IMR-90 (cell line): ENCODE measurements at regions not wholly inside any gene's neighbourhood (a gene's known extent, or its start where the extent isn't known, plus 50 kb on each side); places are given as distances from the start of the nearest gene placed in this dataset.
A peak's percentile ranks its signal among the peaks of the same experiment; 100 is the strongest.

ENCODE experiments used
- ATAC-seq: fragments of 200-7000 bp; cut with Tn5 transposase; 2 replicates; pipeline ENCODE4 v1.9.1; 2020; ENCODE audit warnings: low read depth, mild to moderate bottlenecking, moderate library complexity
- BruUV-seq: library from RNA; stranded (reverse); fragments of 400-500 nt; replicated peaks from 2 replicates; lab custom pipeline; 2021; lab: Mats Ljungman, UMichigan
- CTCF ChIA-PET: fragments of 300-600 bp; formaldehyde crosslinking; extraction: SDS; loops from one replicate; lab custom pipeline; 2021; ENCODE audit warnings: antibody characterized with exemption; lab: Yijun Ruan, JAX
- POLR2A ChIA-PET: fragments of 300-600 bp; sonication (Branson Sonifier 250); formaldehyde crosslinking; loops from one replicate; lab custom pipeline; 2022; ENCODE audit warnings: antibody characterized with exemption; ENCODE audit not compliant: unreplicated experiment; lab: Charles Lee
- DNase-seq: peaks from one replicate; pipeline ENCODE4 v3.0.0; 2013
- H2AFZ ChIP-seq: replicated peaks from 2 replicates; pipeline ENCODE3; 2013; ENCODE audit warnings: low read length, mild to moderate bottlenecking; ENCODE audit not compliant: poor library complexity
- H2AK5ac ChIP-seq: 2 replicates; pipeline ENCODE4 v1.6.1; 2013; ENCODE audit warnings: low read depth, low read length, inconsistent platforms
- H2AK9ac ChIP-seq: replicated peaks from 2 replicates; pipeline ENCODE3; 2013; ENCODE audit warnings: mild to moderate bottlenecking, low read depth, low read length, moderate library complexity; ENCODE audit not compliant: poor library complexity
- H2BK120ac ChIP-seq: 2 replicates; pipeline ENCODE4 v1.6.1; 2013; ENCODE audit warnings: low read depth, low read length, inconsistent platforms
- H2BK15ac ChIP-seq: 3 replicates; pipeline ENCODE4 v1.6.1; 2013; ENCODE audit warnings: low read depth, low read length, inconsistent platforms
- H2BK20ac ChIP-seq: 2 replicates; pipeline ENCODE4 v1.6.1; 2013; ENCODE audit warnings: low read depth, mild to moderate bottlenecking, inconsistent platforms, low read length, moderate library complexity
- H2BK5ac ChIP-seq: 2 replicates; pipeline ENCODE4 v1.6.1; 2013; ENCODE audit warnings: mild to moderate bottlenecking, low read depth, low read length, inconsistent platforms; ENCODE audit not compliant: poor library complexity, severe bottlenecking
- H3K14ac ChIP-seq: replicated peaks from 2 replicates; pipeline ENCODE4 v1.6.1; 2013; ENCODE audit warnings: low read depth, low read length, inconsistent platforms
- H3K18ac ChIP-seq: 2 replicates; pipeline ENCODE4 v1.6.1; 2013; ENCODE audit warnings: low read depth, low read length, control low read depth
- H3K23ac ChIP-seq: 2 replicates; pipeline ENCODE4 v1.6.1; 2013; ENCODE audit warnings: low read depth, low read length, inconsistent platforms
- H3K27ac ChIP-seq: 2 replicates; pipeline ENCODE4 v1.5.1; 2013; ENCODE audit warnings: mild to moderate bottlenecking, control low read depth, low read length; ENCODE audit not compliant: insufficient read depth
- H3K27me3 ChIP-seq: 2 replicates; pipeline ENCODE4 v1.6.1; 2013; ENCODE audit warnings: low read length; ENCODE audit not compliant: control insufficient read depth, insufficient read depth
- H3K36me3 ChIP-seq: 2 replicates; pipeline ENCODE4 v1.6.1; 2013; ENCODE audit warnings: low read length, mixed read lengths; ENCODE audit not compliant: control insufficient read depth, insufficient read depth
- H3K4ac ChIP-seq: 2 replicates; pipeline ENCODE4 v1.6.1; 2013; ENCODE audit warnings: low read depth, low read length, inconsistent platforms
- H3K4me1 ChIP-seq: 2 replicates; pipeline ENCODE4 v1.6.1; 2013; ENCODE audit warnings: low read length, mixed read lengths; ENCODE audit not compliant: control insufficient read depth, insufficient read depth
- H3K4me2 ChIP-seq: 2 replicates; pipeline ENCODE4 v1.6.1; 2013; ENCODE audit warnings: low read depth, mild to moderate bottlenecking, control low read depth, low read length, moderate library complexity
- H3K4me3 ChIP-seq: 2 replicates; pipeline ENCODE4 v1.5.1; 2013; ENCODE audit warnings: low read depth, mild to moderate bottlenecking, control low read depth, low read length, moderate library complexity; ENCODE audit not compliant: insufficient read depth
- H3K56ac ChIP-seq: 2 replicates; pipeline ENCODE4 v1.6.1; 2013; ENCODE audit warnings: low read length, inconsistent platforms; ENCODE audit not compliant: insufficient read depth; ENCODE audit errors: extremely low read depth
- H3K79me1 ChIP-seq, 2 experiments: 2 replicates each; pipeline ENCODE4 v1.6.1; 2013; ENCODE audit warnings: low read length in 2 of 2, inconsistent platforms in 1 of 2, low read depth in 1 of 2
- H3K9ac ChIP-seq: 2 replicates; pipeline ENCODE4 v1.6.1; 2013; ENCODE audit warnings: low read depth, low read length, control low read depth
- H3K9me1 ChIP-seq: 2 replicates; pipeline ENCODE4 v1.6.1; 2013; ENCODE audit warnings: low read length, inconsistent platforms; ENCODE audit not compliant: insufficient read depth
- H3K9me3 ChIP-seq: 2 replicates; pipeline ENCODE4 v1.6.1; 2013; ENCODE audit warnings: low read length; ENCODE audit not compliant: control insufficient read depth, insufficient read depth
- H4K20me1 ChIP-seq: 2 replicates; pipeline ENCODE4 v1.6.1; 2013; ENCODE audit warnings: low read length, inconsistent platforms; ENCODE audit not compliant: insufficient read depth
- H4K5ac ChIP-seq: 2 replicates; pipeline ENCODE4 v1.6.1; 2013; ENCODE audit warnings: mild to moderate bottlenecking, low read depth, low read length, control low read depth
- H4K8ac ChIP-seq, 2 experiments: 2 replicates each; pipeline ENCODE4 v1.6.1; 2013; ENCODE audit warnings: low read depth in 2 of 2, low read length in 2 of 2, control low read depth in 1 of 2, inconsistent platforms in 1 of 2
- H4K91ac ChIP-seq: 2 replicates; pipeline ENCODE4 v1.6.1; 2013; ENCODE audit warnings: low read depth, low read length, inconsistent platforms; ENCODE audit not compliant: insufficient read depth
- BHLHE40 ChIP-seq: fragments of 150-350 bp; IDR thresholded peaks from 2 replicates; pipeline ENCODE4 v1.6.1; 2016; ENCODE audit warnings: mild to moderate bottlenecking, low read depth, low read length
- CTCF ChIP-seq: conservative IDR thresholded peaks from 2 replicates; pipeline ENCODE4 v1.5.1; 2012; ENCODE audit warnings: mild to moderate bottlenecking, low read depth, low read length, improper control_type of control experiment
- FOS ChIP-seq: fragments of 150-350 bp; IDR thresholded peaks from 2 replicates; pipeline ENCODE4 v1.6.1; 2016; ENCODE audit warnings: low read depth, low read length
- NFE2L2 ChIP-seq: fragments of 150-350 bp; IDR thresholded peaks from 2 replicates; pipeline ENCODE4 v1.6.1; 2016; ENCODE audit warnings: low read depth, mild to moderate bottlenecking, low read length
- RAD21 ChIP-seq: IDR thresholded peaks from 2 replicates; pipeline ENCODE4 v1.6.1; 2012; ENCODE audit warnings: low read length, improper control_type of control experiment
- USF2 ChIP-seq: fragments of 150-350 bp; IDR thresholded peaks from 2 replicates; pipeline ENCODE4 v1.6.1; 2017; ENCODE audit warnings: mild to moderate bottlenecking, antibody characterized with exemption, low read length, low read depth
- WGBS, 2 experiments: methylation state at CpG; one replicate each; pipeline versions ENCODE4 v1.1.5 to v1.1.7; 2013; ENCODE audit warnings: missing lambda C conversion rate in 2 of 2; ENCODE audit not compliant: insufficient read length in 1 of 2; ENCODE audit errors: extremely low coverage in 2 of 2; 5-methylcytosine and 5-hydroxymethylcytosine counted together
- dilution Hi-C: fragments of 300-500 bp; cut with HindIII; formaldehyde crosslinking; loops from one replicate; pipeline ENCODE4 v1.14.3; 2018; ENCODE audit warnings: low sequenced_read_pairs; ENCODE audit not compliant: unreplicated experiment
- in situ Hi-C: fragments of 300-500 bp; cut with MboI; formaldehyde crosslinking; loops from 3 replicates; pipeline ENCODE4 v1.14.3; 2019; ENCODE audit warnings: low sequenced_read_pairs, inconsistent platforms, mixed read lengths
- intact Hi-C: fragments of 100-400 bp; cut with micrococcal nuclease; formaldehyde crosslinking; loops from 2 replicates; pipeline ENCODE4 v1.10.0; 2022

- no peaks in the 10 kb centered on the region for H3K27me3 ChIP-seq
- CTCF ChIA-PET, result no interaction called here
- peak overlapping the region; percentile 83; the same call in 1 of the 3 replicates for H2BK15ac ChIP-seq
- WGBS, 2 experiments, result 100% methylated on average over 1 of the region's 7 CpGs; no CpG with 5 or more reads in 1 of the 2 experiments
- H2BK20ac ChIP-seq, result no peak overlapping the region; the same call in 1 of the 2 replicates
- no peak overlapping the region for H2BK5ac ChIP-seq
- TF ChIP-seq NFE2L2 (no peak), FOS (no peak), CTCF (no peak), BHLHE40 (no peak), USF2 (no peak), RAD21 (no peak)
- peak overlapping the region; percentile 82; the same call in 1 of the 2 replicates for H2BK120ac ChIP-seq
- H3K4me2 ChIP-seq, result no peak overlapping the region
- H3K27ac ChIP-seq, result no peak overlapping the region
- no peak overlapping the region for H3K14ac ChIP-seq
- H3K9me3 ChIP-seq, result no peaks in the 10 kb centered on the region
- peak overlapping the region; percentile 85 for H3K4ac ChIP-seq
- no peak overlapping the region for H3K18ac ChIP-seq
- H4K8ac ChIP-seq, result peak overlapping the region in 1 of 2 experiments; percentile 18; a peak in 1 of 4 replicates
- in situ Hi-C loops (loop anchor here (5.0 kb wide), 1 partner anchor 171 kb away; no protein-coding TSS in a partner anchor), intact Hi-C loops (no loop called here), dilution Hi-C loops (no loop called here)
- peaks cover 26 to 71% of the 10 kb centered on the region in 2 experiments for H3K79me1 ChIP-seq
- no peak overlapping the region for H3K4me3 ChIP-seq
- no peak overlapping the region for H2AFZ ChIP-seq
- H3K9ac ChIP-seq, result no peak overlapping the region
- peak overlapping the region; percentile 46 for H2AK5ac ChIP-seq
- ATAC-seq (no peak), DNase-seq (no peak)
- H3K56ac ChIP-seq, result no peak overlapping the region
- no peak overlapping the region for H4K91ac ChIP-seq
- POLR2A ChIA-PET, result no interaction called here
- BruUV-seq, result no TSS peak
- H4K5ac ChIP-seq, result no peak overlapping the region
- H3K23ac ChIP-seq, result no peak overlapping the region
- peaks cover 19% of the 10 kb centered on the region for H4K20me1 ChIP-seq
- no peaks in the 10 kb centered on the region for H3K36me3 ChIP-seq
- peaks cover 14% of the 10 kb centered on the region for H3K9me1 ChIP-seq
- no peak overlapping the region for H2AK9ac ChIP-seq
- peaks cover 34% of the 10 kb centered on the region for H3K4me1 ChIP-seq
These were observed 185.9 kb downstream of the SEC14L1 start for GRCh38 chr17:77326636-77327035.
